NCI-H2196 (cell line): ENCODE measurements at regions not wholly inside any gene's neighbourhood (a gene's known extent, or its start where the extent isn't known, plus 50 kb on each side); places are given as distances from the start of the nearest gene placed in this dataset.
"Not testable (repeated sequence)": the region's sequence is repeated elsewhere in the genome, so short reads cannot be mapped to it uniquely, and the experiment has no call there.

Experiments used
- DNase-seq: peaks from one replicate; lab custom pipeline; 2025; ENCODE audit not compliant: unreplicated experiment; lab: John Stamatoyannopoulos, UW

DNA sequence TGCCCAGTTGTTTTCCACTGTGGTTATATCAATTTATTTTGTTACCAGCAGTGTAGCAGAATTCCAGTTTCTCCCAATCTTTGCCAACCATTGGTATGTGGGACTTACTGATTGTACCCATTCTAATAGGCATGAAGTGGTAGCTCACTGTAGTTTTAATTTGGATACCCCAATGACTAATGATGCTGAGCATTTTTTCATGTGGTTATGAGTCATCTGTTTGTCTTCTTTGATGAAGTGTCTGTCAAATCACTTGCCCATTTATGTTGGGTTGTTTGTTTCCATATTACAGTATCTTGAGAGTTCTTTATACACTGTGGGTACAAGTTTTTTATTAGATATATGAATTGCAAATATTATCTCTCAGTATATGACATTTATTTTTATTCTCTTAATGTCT, 644.3 kb downstream of the NR2F2 start:
- no peak for DNase-seq

DNA sequence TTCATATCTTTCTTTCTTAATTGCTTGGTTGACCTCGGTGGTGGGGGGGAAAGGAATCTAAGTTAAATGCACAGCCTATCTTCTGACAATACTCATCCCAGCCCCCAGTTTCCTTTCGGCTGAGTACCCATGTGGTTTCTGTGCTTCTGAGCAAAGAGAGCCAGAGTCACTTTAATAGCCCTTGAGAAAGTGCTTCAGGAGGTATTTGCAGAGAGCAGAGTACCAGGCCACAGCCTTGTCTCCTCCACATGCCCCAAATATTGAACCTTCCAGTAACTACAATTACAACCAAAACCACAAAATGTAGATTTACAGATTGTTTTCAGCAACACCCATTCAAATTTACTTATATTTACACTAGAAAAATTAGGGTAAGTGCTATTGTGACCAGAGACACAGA, 647.4 kb downstream of the NR2F2 start:
- DNase-seq, result no peak

DNA sequence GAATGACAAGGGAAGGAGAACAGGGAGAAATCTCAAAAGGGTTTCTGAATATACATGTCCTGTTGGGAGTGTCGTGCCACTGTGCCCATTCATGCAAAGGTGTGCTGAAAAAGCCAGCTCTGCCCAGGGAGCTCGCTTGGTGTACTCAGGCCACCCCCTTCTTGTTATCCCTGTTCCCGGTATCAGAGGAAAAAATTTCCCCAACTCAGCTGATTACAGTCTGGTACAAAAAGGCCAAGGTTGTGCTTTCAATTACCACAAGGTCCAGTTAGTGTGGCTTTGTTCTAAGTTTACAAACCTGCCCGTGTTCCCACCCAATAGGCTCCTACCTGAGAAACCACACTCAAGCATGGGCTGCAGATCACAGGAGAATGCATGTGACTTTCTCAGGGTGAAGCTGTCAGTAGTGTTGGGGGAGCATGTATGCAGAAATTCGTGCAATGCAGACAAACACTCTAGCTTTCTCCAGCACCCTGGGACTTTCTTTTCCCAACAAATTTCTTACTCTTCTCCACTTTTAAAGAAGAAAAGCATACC, 648.5 kb downstream of the NR2F2 start:
- no peak for DNase-seq

DNA sequence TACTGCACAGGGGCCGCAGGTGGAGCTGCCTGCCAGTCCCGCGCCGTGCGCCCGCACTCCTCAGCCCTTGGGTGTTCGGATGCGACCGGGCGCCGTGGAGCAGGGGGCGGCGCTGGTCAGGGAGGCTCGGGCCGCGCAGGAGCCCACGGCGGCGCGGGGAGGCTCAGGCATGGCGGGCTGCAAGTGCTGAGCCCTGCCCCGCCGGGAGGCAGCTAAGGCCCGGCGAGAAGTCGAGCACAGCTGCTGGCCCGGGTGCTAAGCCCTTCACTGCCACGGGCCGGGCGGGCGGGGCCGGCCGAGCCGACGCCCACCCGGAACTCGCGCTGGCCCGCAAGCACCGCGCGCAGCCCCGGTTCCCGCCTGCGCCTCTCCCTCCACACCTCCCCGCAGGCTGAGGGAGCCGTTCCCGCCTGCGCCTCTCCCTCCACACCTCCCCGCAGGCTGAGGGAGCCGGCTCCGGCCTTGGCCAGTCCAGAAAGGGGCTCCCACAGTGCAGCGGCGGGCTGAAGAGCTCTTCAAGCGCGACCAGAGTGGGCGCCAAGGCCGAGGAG, 653.7 kb downstream of the NR2F2 start:
- not testable (repeated sequence) for DNase-seq

DNA sequence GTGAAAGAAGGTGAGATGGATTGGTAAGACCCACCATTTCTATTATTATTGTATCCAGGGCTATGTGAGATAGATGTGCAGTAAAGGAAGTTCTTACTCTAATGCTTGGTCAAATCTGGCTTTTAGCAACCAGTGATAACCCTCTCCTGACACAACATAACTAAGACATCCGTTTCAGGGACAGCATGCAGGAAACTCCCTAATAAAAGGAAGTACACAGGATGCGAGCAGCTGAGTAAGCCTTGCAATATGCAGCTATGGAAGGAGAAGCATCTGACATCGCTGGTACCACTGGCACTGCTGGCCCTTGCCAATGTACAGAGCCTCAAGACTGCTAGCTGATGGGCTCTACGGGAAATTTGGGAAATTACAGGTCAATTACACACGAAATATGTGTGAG, 662.3 kb downstream of the NR2F2 start:
- no peak for DNase-seq

DNA sequence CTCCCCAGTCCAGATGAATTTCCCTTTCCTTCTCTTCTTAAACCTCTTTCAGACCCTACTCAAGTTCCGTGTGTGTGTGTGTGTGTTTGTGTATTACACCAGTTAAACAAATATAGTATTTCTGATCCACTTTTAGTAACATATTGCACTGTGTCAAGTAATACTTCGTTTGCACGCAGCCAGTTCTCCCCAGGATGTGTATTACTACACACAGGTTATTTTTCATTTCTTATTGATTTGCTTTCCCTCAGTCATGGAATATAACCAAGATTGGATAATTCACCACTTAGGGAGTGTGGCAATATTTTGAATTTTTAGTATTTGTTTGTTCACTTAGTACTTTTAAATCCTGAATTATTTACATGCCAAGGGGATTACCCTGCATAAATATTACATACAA, 667.0 kb downstream of the NR2F2 start:
- DNase-seq, result no peak

DNA sequence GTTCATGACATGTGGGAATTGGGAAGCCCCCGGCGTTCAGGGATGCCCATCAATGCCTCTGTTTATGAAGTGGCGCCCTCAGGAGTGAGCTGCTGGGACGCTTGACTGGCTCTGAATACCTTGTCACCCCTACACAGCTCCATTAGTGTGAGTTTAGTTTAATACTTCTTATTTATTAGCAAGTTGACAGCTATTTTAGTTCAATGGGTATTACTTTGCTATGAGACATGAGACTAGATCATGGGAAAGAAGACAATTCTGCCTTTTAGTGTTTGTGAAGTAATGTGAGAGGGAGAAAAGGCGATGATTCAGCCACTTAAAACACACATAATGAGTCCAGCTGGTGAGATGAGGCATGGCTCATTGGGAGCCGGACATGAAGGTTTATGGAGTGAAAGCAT, 678.5 kb downstream of the NR2F2 start:
- no peak for DNase-seq

DNA sequence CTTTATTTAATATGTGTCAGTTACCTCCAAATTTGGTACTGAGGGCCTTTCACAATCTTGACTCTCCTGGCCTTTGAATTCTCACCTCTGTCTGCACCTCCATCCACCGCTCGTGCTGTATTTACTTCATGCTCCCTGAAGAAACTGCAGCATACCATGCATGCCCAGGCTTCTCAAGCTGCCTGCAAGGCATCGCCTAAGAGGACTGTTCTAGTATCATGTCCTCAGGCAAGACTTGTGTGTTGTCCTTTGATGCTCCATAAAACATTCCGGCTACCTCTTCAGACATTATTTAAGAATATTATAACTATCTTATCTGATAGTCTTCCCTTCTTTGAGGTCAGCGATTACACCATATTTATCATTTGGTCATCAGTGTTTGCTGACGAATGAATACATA, 682.5 kb downstream of the NR2F2 start:
- no peak for DNase-seq

DNA sequence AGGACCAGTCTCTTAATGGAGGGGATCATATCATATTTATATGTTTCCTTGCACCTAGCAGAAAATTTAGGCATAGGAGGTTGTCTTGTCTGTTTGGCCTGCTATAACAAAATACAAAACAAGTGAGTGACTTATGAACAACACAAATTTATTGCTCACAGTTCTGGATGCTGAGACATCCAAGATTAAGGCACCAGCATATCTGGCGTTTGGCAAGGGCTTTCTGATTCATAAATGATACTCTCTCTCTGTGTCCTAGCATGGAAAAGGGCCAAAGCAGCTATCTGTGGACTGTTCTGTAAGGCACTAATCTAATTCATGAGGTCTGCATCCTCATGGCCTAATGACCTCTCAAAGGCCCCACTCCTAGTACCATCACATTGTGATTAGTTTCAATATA, 683.0 kb downstream of the NR2F2 start:
- no peak for DNase-seq

DNA sequence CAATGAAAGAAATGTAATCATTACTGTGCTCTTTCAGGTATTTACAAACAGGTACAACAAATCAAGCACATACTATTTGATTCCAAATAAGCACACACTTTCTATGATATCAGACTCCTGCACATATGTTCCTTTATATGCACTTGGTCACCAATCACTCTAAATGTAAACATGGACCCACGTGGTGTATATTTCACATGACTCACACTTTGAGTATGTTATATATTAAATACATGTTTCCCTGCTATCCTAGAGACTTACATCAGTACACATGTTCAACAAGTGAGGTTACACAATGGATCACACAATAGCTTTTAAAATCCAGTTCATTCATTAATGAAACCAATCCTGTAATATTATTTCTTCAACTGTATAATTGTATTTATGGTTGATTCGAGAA, 683.5 kb downstream of the NR2F2 start:
- no peak for DNase-seq

DNA sequence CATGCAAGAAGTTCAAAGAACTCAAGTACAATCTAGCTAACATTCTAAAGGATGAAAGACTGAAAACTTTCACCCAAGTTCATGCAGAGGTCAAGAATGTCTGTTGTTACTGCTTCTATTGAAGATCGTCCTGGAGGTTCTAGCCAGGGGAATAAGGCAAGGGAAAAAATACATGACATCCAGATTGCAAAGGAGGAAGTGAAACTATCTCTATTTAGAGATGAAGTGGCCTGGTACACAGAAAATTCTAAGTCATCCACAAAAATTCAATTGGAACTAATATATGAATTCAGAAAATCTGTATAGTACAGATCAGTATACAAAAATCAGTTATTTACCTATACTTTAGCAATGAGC, 693.0 kb downstream of the NR2F2 start:
- DNase-seq, result no peak

DNA sequence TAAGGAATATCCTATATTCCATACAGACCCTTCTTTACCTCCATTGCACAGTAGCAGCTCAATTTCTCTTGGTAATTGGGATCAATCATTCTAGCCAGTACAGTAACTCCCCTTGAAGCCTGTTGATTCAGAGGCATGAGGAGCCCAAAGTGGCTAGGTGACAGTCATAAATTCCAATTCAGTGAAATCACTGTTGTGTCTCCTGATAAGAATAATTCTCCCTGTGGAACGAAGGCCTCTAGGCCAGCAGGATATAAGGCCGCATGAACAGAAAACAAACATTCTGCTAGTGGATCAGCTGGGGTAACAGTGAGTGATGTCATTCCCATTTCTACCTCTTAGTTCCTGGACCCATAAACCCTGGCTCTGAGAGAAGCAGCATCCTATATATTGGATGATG, 696.3 kb downstream of the NR2F2 start:
- no peak for DNase-seq

DNA sequence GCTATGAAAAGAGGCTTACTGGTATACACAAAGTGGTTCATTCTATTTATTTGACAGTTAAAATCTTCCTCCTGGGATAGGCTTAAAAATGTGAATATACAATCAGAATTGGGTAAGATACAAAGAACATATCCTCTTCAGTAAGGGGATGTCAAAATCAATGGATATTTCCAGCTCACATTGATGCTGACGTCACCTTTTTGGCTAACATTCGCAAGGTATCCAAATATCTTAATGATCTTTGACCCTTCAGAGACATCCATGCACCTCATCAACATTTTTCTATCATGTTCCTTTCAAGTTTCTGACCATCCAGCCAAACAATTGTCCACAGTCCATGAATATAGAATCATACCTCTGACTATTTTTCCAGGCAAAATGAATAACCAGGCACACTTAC, 697.3 kb downstream of the NR2F2 start:
- no peak for DNase-seq

DNA sequence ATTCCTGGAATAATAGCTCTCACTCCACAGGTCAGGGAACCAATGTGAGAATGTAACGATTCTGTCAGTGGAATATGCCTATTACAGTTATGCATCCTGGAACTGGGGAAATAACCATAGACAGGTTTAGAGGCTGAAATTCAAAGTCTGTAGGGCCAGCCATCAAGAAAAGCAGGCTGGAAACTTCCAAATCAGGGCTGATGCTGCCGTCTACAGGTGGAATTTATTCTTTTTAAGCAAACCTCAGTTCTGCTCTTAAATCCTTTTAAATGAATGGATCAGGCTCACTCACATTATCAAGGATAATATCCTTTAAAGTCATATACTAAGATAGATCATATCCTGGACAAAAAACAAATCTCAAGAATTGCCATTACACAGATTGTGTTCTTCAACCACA, 699.8 kb downstream of the NR2F2 start:
- no peak for DNase-seq

DNA sequence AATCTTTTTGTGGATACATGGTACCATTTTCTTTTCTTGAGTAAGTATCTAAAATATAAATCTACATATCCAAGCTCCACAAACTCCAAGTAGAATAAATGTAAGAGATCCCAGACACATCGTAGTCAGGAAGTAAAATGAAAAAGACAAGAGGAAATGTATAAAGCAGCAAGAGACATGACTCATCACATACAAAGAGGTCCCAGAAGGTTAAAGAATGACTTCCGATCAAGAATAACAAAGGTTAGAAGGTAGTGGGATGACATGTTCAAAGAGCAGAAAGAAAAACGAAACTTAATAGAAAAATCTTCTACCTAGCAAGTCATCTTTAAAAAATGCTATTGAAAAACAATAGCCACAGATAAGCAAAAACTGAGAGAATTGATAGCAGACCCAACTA, 705.8 kb downstream of the NR2F2 start:
- no peak for DNase-seq

DNA sequence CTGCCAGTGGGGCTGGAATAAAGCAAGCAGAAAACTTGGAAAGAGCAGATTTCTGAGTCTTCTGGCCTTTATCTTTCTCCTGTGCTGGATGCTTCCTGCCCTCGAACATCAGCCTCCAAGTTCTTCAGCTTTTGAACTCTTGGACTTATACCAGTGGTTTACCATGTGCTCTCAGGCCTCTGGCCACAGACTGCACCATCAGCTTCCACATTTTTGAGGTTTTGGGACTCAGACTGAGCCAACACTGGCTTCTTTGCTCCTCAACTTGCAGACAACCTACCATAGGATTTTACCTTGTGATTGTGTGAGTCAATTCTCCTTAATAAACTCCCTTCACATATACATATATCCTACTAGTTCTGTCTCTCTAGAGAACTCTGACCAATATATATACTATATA, 706.6 kb downstream of the NR2F2 start:
- no peak for DNase-seq

DNA sequence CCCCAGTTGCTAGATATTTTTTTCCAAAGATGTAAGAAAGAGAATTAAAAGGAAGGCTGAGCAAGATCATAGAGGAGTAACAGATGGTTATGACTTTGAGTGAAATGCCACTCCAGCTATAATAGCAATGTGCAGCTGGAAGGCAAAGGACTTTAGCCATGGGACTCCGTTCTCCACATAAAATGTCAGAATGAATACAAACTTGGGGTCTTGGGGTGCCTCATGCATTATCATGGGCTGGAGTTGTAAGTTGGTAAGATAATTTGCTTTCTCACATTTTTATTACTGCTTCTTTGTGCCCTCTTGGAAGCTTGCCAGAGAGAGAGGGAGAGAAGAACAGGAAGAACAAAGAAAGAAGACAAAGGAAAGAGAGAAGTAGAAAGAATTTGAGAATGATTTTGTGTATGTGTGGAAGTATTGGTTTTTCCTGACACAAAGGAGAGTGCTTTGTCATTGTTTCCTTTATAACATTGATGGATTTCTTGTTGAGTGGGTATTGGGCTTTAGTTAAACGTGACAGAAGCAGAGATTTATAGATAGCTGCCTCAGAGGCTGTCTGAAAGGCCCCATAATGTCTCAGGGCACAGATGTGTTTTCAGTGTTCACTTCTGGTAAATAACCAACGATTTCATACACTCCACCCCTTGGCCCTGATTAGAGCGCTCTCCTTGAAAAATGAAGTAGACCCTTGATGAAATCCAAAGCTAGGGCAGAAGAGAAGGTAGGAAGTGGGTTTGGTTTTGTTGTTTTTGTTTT, 715.3 kb downstream of the NR2F2 start:
- no peak for DNase-seq

DNA sequence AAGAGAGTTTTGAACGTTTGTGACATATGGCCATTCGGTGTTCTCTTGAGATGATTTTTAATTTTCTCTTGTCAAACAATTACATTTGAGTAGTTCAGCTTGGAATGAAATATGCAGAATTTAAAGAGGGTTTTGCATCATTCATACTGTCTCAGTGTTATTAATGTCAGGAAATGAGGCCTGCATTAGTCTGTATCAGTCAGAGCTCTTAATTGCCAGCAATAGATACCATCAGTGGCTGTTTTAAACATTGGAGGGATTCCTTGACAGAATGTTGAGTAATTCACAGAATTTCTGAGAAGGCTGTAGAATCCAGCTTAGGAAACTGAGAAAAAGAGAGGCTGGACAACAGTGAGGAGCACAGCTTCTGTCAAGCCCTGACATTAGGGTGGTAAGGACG, 722.0 kb downstream of the NR2F2 start:
- DNase-seq, result no peak

DNA sequence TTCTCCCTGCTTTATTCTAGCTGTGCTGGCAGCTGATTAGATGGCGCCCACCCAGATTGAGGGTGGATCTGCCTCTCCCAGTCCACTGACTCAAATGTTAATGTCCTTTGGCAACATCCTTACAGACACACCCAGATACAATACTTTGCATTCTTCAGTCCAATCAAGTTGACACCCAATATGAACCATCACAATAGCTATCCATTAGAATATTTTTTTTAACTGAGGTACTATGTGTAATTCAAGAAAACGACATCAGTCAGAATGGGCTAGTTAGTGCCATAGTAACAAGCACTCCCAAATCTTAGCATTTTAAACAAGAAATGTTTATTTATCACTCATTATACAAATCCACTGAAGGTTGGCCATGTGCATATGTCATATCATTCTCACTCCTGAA, 723.1 kb downstream of the NR2F2 start:
- no peak for DNase-seq

DNA sequence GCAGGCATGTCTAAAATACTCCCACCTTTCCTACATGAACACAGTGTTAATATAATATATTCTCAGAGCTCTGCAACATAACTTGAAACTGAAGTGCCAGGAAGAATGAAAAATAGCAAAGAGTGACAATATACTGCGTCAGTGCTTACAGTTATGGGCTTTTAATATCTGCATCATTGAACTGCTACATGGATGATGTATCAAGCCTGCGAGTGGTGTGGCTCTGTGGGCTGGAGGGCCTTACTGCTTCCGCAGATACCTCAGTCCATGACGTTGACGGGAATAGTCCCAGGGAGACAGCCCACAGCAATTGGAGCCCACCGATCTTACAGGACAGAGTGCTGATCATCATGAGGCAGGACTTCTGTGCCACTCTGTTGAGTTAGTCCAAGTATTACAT, 727.0 kb downstream of the NR2F2 start:
- DNase-seq, result no peak

DNA sequence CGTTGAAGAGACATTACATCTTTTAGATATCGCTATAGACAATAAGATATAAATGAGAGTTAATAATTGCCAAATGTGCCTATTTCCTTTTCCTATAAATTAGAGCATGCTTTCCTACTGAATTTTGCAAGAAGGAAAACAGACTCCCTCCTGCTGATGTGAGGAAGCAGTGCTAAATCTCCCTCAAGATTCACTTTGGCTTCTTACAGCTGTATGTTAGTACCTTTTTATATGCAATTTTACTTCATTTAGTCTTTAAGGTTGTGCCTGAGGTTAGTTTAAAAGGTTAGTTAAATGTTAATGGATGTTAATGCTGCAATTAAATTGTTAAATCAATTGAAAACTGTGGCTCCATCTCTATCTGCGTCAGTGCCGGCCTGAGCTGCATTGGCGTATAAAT, 728.8 kb downstream of the NR2F2 start:
- DNase-seq, result no peak

DNA sequence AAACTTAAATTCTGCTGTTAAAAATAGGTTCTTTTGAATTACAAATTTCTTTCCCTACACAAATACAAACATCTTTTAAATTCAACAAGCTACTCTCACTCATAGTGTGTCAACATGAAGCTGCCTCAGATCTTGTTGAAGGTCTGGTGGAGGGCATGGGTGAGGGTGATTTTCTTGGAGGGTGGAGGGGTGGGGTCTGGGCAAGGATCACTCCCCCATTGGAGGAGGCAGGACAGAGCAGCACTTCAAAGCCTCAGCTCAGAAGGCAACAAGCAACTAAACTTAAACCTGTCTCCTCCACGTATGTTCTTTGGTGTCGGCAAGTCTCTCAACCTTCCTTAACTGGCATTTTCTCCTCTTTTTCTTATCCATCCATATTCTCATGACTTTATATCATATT, 730.9 kb downstream of the NR2F2 start:
- no peak for DNase-seq

DNA sequence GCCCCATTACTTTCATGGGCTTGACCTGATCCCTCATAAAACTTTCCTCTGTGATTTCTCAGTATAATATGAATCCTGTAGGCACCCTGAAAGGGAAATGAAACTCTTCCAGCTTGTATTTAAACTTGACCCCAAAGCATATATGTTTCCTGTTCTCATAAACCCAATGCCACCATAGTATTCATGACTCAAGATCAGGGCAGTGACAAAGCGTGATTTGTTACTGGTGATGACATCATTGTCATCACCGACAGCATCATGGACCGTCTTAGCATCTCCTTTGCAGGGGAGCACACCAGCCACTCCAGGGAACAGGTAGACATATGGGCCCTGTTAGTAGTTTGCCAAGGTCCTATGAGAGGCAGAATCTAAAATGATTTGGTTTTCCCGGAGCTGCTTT, 741.2 kb downstream of the NR2F2 start:
- DNase-seq, result no peak
